ENCODE measurements at regions not wholly inside any gene's neighbourhood (a gene's known extent, or its start where the extent isn't known, plus 50 kb on each side); places are given as distances from the start of the nearest gene placed in this dataset.

DNA sequence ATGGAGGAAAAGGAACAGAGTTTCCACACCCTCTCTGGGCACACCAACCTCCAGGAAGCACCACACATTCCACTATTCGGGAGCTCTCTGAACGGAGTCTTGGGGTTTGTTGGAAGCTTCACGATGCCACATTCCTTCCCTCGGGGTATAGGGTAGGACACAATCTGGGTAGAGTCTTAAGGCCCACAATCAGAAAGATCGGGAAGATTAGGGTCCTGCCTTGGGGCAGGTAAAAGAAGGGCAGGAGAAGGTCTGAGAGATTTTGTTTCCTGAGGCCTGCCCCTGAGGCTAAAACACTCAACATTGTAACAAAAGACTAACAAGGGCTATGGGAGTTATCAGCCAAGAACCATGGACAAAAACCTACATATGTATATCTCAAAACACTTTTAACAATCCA is 89.2 kb upstream of the RAP2B start:
- no peaks in the 10 kb centered on the region for H3K36me3 ChIP-seq (ENCODE audit: control insufficient read depth, insufficient read depth, low read length)
- no peak overlapping the region for H3K27ac ChIP-seq (ENCODE audit: low read depth, low read length)
- no peaks in the 10 kb centered on the region for H3K27me3 ChIP-seq (ENCODE audit: control insufficient read depth, insufficient read depth, low read length)
- DNase-seq (ENCODE audit: low read depth in 4 of 6, low spot score in 6 of 6): no peak
- WGBS (ENCODE audit: insufficient coverage): 60% methylated on average over 3 of the region's 5 CpGs
- H3K9me3 ChIP-seq (ENCODE audit: control insufficient read depth, insufficient read depth, low read length): no peaks in the 10 kb centered on the region
- no peak overlapping the region for H3K4me3 ChIP-seq (ENCODE audit: low read depth, low read length)
- no peaks in the 10 kb centered on the region for H3K4me1 ChIP-seq (ENCODE audit: control insufficient read depth, insufficient read depth, low read length)

DNA sequence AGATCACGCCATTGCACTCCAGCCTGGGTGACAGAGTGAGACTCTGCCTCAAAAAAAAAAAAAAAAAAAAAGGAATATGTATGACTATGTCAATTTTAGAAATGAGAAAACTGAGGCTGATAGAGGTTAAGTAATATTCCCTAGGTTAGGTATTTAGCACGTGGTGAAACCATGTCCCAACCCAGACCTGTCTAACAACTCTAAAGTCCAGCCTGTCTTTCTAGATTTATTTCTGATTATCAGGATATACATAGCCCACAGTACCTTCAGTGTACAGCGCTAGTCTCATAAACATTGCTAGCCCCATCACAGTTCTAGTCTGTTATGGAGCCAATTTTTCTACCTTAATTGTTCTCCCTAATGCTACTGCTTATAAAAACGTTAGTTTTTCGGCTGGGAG is 88.4 kb upstream of the RAP2B start:
- Histone ChIP-seq H3K27me3 (ENCODE audit: control insufficient read depth, insufficient read depth, low read length) (no peaks in the 10 kb centered on the region), H3K9me3 (ENCODE audit: control insufficient read depth, insufficient read depth, low read length) (no peaks in the 10 kb centered on the region), H3K27ac (ENCODE audit: low read depth, low read length) (no peak overlapping the region), H3K4me1 (ENCODE audit: control insufficient read depth, insufficient read depth, low read length) (no peaks in the 10 kb centered on the region), H3K4me3 (ENCODE audit: low read depth, low read length) (no peak overlapping the region), H3K36me3 (ENCODE audit: control insufficient read depth, insufficient read depth, low read length) (no peaks in the 10 kb centered on the region)
- 92% methylated on average over 1 of the region's 5 CpGs for WGBS (ENCODE audit: insufficient coverage)
- no peak for DNase-seq (ENCODE audit: low read depth in 4 of 6, low spot score in 6 of 6)

DNA sequence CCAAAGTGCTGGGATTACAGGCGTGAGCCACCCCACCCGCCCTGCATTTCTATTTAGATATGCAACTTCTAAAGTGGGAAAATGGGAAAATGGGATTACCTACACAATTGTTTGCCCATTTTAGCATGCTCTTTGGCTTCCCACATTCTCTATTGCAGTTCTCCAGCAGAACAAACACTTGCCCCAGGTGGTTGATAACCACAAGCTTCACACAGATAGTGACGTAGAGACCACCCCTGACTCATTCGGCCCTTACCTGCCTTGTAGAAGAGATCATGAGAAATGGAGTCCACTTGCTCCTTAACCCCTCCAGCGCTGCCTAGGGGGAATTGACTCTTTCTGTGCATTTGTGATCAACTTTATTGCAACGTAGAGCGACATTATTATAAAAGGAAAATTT is 83.2 kb upstream of the RAP2B start:
- no peak for DNase-seq (ENCODE audit: low read depth in 4 of 6, low spot score in 6 of 6)
- H3K4me1 ChIP-seq (ENCODE audit: control insufficient read depth, insufficient read depth, low read length): no peaks in the 10 kb centered on the region
- no peaks in the 10 kb centered on the region for H3K9me3 ChIP-seq (ENCODE audit: control insufficient read depth, insufficient read depth, low read length)
- no peak overlapping the region for H3K27ac ChIP-seq (ENCODE audit: low read depth, low read length)
- WGBS (ENCODE audit: insufficient coverage): 100% methylated on average over 3 of the region's 7 CpGs
- no peaks in the 10 kb centered on the region for H3K36me3 ChIP-seq (ENCODE audit: control insufficient read depth, insufficient read depth, low read length)
- H3K27me3 ChIP-seq (ENCODE audit: control insufficient read depth, insufficient read depth, low read length): no peaks in the 10 kb centered on the region
- no peak overlapping the region for H3K4me3 ChIP-seq (ENCODE audit: low read depth, low read length)

DNA sequence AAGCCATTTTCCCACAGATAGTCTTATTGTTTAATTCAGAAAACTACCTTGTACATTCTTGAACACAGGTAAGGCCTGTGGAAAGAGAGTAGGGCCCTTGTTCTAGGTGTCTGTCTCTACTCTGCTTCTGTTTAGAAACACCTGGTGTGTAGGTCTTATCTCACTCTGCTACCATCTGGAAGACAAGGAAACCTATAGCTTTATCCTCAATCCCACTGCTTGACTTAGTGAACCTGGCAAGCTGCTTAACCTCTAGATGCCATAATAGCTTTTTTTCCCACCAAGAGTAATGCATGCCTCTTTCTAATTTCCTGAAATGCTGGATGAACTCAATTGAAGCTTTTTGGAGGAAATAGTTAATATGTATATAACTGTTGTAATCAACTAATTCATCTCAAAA is 82.6 kb upstream of the RAP2B start:
- DNase-seq (ENCODE audit: low read depth in 4 of 6, low spot score in 6 of 6): no peak
- Histone ChIP-seq H3K27ac (ENCODE audit: low read depth, low read length) (no peak overlapping the region), H3K4me3 (ENCODE audit: low read depth, low read length) (no peak overlapping the region), H3K9me3 (ENCODE audit: control insufficient read depth, insufficient read depth, low read length) (no peaks in the 10 kb centered on the region), H3K36me3 (ENCODE audit: control insufficient read depth, insufficient read depth, low read length) (no peaks in the 10 kb centered on the region), H3K27me3 (ENCODE audit: control insufficient read depth, insufficient read depth, low read length) (no peaks in the 10 kb centered on the region), H3K4me1 (ENCODE audit: control insufficient read depth, insufficient read depth, low read length) (no peaks in the 10 kb centered on the region)

DNA sequence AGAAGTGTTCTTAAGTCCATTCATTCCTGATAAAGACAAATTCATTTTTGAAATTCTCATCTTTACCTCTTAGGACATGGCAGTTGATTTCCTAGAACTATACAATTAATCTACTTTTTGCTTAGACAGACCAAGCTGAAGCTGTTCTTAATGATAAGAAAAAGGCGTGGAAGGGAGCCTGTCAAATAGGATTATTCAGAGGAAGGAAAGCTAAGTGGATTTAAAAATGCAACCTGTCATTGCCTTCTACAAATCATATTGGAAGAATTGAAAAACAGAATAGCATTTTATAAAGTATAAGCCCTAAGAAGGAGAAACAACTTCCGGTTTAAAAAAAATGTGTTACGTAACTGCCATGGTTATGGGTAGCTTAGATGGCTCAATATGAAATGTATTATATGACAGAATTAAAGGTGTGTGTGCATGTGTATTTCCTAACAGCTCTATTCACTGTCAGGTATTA is 81.2 kb upstream of the RAP2B start:
- Histone ChIP-seq H3K27ac (ENCODE audit: low read depth, low read length) (no peak overlapping the region), H3K36me3 (ENCODE audit: control insufficient read depth, insufficient read depth, low read length) (no peaks in the 10 kb centered on the region), H3K4me1 (ENCODE audit: control insufficient read depth, insufficient read depth, low read length) (no peaks in the 10 kb centered on the region), H3K4me3 (ENCODE audit: low read depth, low read length) (no peak overlapping the region), H3K9me3 (ENCODE audit: control insufficient read depth, insufficient read depth, low read length) (no peaks in the 10 kb centered on the region), H3K27me3 (ENCODE audit: control insufficient read depth, insufficient read depth, low read length) (no peaks in the 10 kb centered on the region)
- no peak for DNase-seq (ENCODE audit: low read depth in 4 of 6, low spot score in 6 of 6)
- no CpG with 5 or more reads among the region's 3 CpGs for WGBS (ENCODE audit: insufficient coverage)

DNA sequence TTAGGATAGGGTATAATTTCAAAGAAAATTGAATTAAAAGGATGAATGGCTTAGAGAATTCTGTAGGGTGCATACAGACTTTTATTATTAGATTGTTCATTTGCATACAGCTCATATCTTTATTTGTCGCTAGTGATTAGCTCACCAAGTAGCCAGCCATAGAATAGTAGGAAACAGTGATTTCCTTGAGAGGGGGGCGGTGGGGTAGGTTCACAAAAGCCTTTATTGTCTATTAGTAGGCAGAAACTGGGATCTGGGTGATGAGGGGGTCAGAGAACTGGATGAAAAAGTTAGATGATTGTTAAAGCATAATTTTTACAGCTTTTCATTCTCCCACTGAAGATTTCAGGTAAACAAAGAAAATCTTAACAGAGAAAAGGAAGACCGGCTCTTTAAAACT is 77.6 kb upstream of the RAP2B start:
- Histone ChIP-seq H3K27ac (ENCODE audit: low read depth, low read length) (peak overlapping the region; percentile 69), H3K27me3 (ENCODE audit: control insufficient read depth, insufficient read depth, low read length) (no peaks in the 10 kb centered on the region), H3K4me3 (ENCODE audit: low read depth, low read length) (no peak overlapping the region), H3K36me3 (ENCODE audit: control insufficient read depth, insufficient read depth, low read length) (no peaks in the 10 kb centered on the region), H3K9me3 (ENCODE audit: control insufficient read depth, insufficient read depth, low read length) (no peaks in the 10 kb centered on the region), H3K4me1 (ENCODE audit: control insufficient read depth, insufficient read depth, low read length) (no peaks in the 10 kb centered on the region)
- DNase-seq (ENCODE audit: low read depth in 4 of 6, low spot score in 6 of 6): peak in 2 of 6 donors; percentile 3 to 6
- 83% methylated on average over 1 of the region's 3 CpGs for WGBS (ENCODE audit: insufficient coverage)

DNA sequence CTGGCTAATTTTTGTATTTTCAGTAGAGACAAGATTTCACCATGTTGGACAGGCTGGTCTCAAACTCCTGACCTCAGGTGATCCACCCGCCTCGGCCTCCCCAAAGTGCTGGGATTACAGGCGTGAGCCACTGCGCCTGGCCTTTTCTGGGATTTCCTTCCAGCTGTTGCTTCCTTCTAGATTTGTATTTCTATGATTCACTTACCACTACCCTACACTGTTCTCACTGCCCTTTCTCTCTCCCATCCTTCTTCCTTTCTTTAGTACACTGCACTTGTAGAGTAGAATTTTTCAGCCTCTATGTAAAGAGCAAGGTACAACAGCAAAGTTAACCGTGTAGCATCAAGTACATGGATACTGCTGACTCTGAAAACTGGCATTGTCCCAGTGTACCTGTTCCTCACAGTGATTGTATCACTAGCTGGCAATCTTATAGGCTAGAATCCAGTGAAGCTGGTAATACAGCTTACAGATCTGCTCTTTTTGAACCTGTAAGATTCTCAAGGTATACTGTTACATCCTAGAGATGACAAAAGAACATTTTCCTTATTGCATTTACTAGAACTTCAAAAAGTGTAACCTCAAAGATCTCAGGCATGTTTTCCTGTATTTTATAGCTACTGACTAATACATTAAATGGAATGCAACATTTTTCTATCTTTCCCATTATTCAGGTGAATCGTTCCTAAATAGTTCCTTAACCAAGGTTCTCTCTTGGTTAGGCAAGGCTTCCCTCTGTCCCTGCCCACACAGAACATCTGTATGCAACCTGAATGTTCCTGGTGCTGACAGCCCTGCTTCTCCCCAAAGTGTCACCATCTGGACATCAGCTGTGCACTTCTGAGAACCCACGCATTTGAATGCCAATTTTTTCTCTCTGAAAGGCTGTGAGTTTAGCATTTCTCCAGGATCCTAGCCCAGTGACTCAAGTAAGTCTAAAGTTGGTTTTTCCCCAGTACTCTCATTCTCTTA is 74.1 kb upstream of the RAP2B start:
- H3K27ac ChIP-seq (ENCODE audit: low read depth, low read length): no peak overlapping the region
- no peaks in the 10 kb centered on the region for H3K9me3 ChIP-seq (ENCODE audit: control insufficient read depth, insufficient read depth, low read length)
- no peak for DNase-seq (ENCODE audit: low read depth in 4 of 6, low spot score in 6 of 6)
- H3K4me1 ChIP-seq (ENCODE audit: control insufficient read depth, insufficient read depth, low read length): no peaks in the 10 kb centered on the region
- no peaks in the 10 kb centered on the region for H3K36me3 ChIP-seq (ENCODE audit: control insufficient read depth, insufficient read depth, low read length)
- H3K4me3 ChIP-seq (ENCODE audit: low read depth, low read length): no peak overlapping the region
- no peaks in the 10 kb centered on the region for H3K27me3 ChIP-seq (ENCODE audit: control insufficient read depth, insufficient read depth, low read length)
- 77% methylated on average over 4 of the region's 7 CpGs for WGBS (ENCODE audit: insufficient coverage)

DNA sequence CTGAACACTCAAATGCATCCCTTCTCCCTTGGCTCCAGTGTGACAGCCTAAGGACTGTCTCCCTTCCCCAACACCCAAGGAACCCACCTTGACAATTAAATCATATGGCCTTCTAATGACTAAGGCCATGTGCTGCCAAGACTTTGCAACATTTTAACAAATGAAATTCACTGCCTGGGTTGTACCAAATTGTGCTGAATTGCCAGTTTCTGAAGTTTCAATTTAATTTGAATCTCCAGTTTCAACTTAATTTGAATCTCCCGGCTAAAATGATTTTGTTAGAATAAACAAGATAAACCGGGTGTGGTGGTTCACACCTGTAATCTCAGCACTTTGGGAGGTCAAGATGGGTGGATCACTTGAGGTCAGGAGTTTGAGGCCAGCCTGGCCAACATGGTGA is 72.4 kb upstream of the RAP2B start:
- no peak overlapping the region for H3K4me3 ChIP-seq (ENCODE audit: low read depth, low read length)
- WGBS (ENCODE audit: insufficient coverage): 100% methylated on average over 1 of the region's 2 CpGs

DNA sequence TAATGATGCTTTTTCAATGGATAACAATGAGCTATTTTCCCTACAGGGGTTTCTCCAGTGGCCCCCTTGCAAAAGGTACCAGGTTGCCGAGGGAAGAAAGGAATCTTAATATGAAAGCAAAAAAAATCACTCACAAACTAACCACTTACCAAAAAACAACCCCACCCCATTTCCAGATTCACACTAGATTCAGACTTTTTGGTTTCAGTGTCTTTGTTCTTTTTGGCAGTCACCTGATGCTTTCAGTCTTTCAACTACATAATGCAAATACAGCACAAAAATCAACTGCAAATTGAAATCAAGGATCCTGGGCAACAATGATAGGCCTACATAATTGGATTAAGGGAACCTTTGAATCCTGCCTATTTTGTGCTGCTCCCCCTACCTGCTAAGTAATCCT is 71.1 kb upstream of the RAP2B start:
- no peaks in the 10 kb centered on the region for H3K9me3 ChIP-seq (ENCODE audit: control insufficient read depth, insufficient read depth, low read length)
- 60% methylated on average over 1 of the region's 1 CpG for WGBS (ENCODE audit: insufficient coverage)
- no peaks in the 10 kb centered on the region for H3K36me3 ChIP-seq (ENCODE audit: control insufficient read depth, insufficient read depth, low read length)
- no peaks in the 10 kb centered on the region for H3K27me3 ChIP-seq (ENCODE audit: control insufficient read depth, insufficient read depth, low read length)
- no peak for DNase-seq (ENCODE audit: low read depth in 4 of 6, low spot score in 6 of 6)
- H3K4me1 ChIP-seq (ENCODE audit: control insufficient read depth, insufficient read depth, low read length): no peaks in the 10 kb centered on the region
- H3K27ac ChIP-seq (ENCODE audit: low read depth, low read length): no peak overlapping the region
- H3K4me3 ChIP-seq (ENCODE audit: low read depth, low read length): no peak overlapping the region

More for the DNA sequence above, 72.4 kb upstream of the RAP2B start:
- H3K27me3 ChIP-seq (ENCODE audit: control insufficient read depth, insufficient read depth, low read length): no peaks in the 10 kb centered on the region
- H3K9me3 ChIP-seq (ENCODE audit: control insufficient read depth, insufficient read depth, low read length): no peaks in the 10 kb centered on the region
- H3K4me1 ChIP-seq (ENCODE audit: control insufficient read depth, insufficient read depth, low read length): no peaks in the 10 kb centered on the region
- DNase-seq (ENCODE audit: low read depth in 4 of 6, low spot score in 6 of 6): no peak
- no peaks in the 10 kb centered on the region for H3K36me3 ChIP-seq (ENCODE audit: control insufficient read depth, insufficient read depth, low read length)
- H3K27ac ChIP-seq (ENCODE audit: low read depth, low read length): no peak overlapping the region

DNA sequence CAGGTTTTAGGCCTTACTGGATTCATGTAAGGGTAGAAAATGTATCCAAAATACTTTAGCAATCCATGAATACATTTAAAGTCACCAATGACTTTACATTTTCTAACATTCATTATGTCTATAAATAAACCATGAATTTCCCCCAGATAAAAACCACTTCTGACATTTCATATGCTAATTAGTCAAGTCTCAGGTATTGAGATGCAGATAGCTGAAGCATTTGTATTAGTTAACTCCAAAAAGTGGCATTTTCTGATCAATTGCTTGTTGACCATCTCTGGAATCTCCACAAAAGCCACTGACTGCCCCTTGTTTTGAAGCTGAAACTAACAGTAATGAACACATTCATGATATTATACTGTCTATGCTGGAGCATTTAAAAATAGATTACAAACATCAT is 68.4 kb upstream of the RAP2B start:
- H3K27ac ChIP-seq (ENCODE audit: low read depth, low read length): no peak overlapping the region
- no peaks in the 10 kb centered on the region for H3K9me3 ChIP-seq (ENCODE audit: control insufficient read depth, insufficient read depth, low read length)
- H3K4me1 ChIP-seq (ENCODE audit: control insufficient read depth, insufficient read depth, low read length): no peaks in the 10 kb centered on the region
- no peak overlapping the region for H3K4me3 ChIP-seq (ENCODE audit: low read depth, low read length)
- no peaks in the 10 kb centered on the region for H3K36me3 ChIP-seq (ENCODE audit: control insufficient read depth, insufficient read depth, low read length)
- no peaks in the 10 kb centered on the region for H3K27me3 ChIP-seq (ENCODE audit: control insufficient read depth, insufficient read depth, low read length)
- no peak for DNase-seq (ENCODE audit: low read depth in 4 of 6, low spot score in 6 of 6)
